ENCODE measurements at regions not wholly inside any gene's neighbourhood (a gene's known extent, or its start where the extent isn't known, plus 50 kb on each side); places are given as distances from the start of the nearest gene placed in this dataset.

DNA sequence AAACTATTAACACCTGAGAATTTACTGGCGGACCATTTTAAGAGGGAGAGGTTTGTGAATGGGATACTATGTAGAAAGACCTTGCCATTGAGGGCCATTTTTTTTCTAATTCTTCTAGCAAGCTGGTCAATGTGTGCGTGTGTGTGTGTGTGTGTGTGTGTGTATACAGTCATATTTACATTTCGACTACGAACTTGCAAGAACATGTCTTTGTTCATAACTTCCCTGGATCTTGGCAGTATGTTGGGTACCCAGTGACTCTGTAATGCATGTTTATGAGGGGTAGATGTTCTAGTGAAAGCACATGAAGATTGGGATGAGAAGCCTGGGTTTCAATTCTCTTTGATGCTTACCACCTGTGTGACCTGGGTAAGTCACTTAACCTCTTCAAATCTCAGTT, 133.6 kb downstream of the UBE2E3 start:
- no peak for DNase-seq (ENCODE audit: low read depth)

DNA sequence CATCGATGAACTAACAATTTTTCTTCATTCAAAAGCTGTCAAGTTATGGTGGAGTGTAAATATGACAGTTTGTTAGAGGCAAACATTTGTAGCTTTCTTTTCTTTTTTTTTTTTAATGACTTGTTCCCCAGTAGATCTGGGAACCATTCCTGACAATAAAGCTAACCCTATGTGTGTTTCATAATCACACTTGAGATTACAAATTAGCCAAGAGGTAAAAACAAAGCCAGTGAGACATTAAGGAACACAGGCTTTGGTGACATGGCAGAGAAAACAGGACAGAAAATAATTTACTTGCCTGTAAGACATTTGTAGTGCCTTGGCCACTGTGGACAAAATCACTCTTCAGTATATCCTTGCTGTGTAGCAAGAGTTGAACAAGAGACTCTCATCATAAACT, 135.9 kb downstream of the UBE2E3 start:
- DNase-seq (ENCODE audit: low read depth) = no peak

DNA sequence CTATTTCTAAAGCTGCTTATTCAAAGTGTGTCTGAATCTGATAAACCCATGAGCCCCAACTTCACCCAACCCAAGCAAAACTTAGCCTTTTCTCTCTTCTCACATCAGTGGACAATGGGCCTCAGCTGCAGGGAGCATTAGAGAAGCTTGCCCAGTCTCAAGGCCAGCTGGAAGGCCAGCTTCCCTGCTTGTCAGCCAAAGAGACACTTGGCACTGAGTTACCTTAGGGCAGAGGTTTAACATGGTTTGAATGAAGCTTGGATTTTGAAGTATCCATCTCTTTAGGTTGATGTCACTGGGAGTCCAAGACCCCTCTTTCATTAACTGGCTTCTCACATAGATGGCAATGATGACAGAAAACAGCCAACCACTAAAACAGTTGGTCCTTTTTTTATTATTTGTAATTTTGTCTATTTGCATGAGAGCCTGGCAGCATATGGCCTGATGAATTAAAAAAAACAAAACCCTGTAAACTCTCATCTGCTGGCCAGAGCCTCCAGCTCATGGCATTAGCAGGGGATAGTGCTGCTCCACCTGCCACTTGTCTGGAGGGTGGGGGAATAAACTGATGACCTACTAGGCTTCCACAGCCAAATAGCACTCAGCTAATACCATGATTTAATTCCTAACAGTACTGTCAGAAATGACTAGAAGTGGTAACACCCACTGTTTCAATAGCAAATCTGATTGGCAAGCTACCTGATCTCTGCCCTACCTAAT, 137.0 kb downstream of the UBE2E3 start:
- DNase-seq (ENCODE audit: low read depth) = no peak

DNA sequence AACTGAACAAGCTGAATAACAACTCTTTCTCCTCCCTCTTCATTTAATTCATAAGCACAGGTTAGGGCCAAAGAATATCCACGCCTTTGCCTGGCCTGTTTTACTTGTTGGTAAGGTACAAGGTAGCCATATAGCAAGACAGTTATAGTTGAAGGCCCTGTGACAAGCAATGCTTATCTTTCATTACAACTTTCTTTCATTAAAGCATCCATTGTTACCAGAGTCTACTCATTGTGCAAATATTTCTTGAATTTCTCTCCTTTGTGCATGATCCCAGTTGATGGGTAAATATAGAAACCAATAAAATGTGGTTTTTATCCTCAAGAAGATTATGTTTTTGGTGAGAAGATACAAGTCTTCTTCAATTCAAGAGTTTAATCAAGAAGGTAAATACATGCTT, 140.2 kb downstream of the UBE2E3 start:
- DNase-seq (ENCODE audit: low read depth) = no peak

DNA sequence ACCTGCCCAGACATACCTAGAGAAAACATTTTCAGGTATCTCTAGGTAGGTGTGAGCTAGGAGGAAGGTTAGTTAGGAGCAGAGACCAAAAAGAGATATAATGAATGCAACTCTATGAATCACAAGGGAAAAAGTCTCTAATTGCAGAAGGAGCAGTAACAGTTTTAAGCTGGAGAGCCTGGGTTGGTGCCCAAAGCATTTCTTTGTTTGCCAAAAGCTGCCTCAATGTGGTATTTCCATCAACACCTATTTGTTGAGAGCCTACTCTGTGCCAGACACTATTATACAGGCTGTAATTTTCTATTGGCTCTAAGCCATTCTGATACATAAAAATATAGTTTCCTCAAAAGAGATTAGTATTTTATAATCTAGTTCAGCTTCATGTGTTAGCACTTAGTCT, 141.6 kb downstream of the UBE2E3 start:
- no peak for DNase-seq (ENCODE audit: low read depth)

DNA sequence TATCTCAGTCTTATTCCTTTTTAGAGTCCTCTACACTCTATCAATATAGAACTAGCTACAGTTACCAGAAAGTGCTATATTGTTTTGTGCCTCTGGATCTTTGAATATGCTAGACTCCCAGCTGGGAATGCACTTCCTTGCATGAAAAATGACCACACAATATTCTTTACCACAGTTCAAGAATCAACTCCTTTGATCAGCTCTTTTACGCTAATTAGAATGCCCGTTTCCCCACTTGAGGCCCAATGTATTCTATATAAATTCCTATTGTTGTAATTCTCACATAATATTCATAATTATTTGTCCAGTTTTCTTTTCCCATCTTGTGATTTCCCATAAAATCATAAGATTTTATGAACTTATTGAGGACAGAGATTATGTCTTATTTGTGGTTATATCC, 142.2 kb downstream of the UBE2E3 start:
- DNase-seq (ENCODE audit: low read depth) = no peak

DNA sequence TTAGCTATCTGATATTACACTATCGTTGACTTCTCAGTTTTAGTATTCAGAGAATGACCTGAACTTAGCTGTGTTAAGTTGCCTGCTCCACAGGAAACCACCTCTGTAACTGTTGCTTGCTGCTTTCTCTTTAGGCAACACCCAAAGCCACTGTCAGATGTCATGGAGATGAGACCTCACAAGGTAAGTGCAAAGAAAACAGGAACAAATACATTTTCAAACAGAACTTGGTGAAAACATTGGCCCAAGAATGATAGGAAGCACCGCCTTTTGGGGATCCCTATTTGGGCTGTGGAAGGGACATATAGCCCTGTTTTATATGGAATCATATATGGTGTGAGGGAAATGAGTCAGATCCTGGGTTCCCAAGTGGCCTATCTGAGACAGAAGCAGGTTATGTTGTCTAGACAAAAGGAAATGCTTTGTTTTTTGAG, 143.4 kb downstream of the UBE2E3 start:
- DNase-seq (ENCODE audit: low read depth) = no peak

DNA sequence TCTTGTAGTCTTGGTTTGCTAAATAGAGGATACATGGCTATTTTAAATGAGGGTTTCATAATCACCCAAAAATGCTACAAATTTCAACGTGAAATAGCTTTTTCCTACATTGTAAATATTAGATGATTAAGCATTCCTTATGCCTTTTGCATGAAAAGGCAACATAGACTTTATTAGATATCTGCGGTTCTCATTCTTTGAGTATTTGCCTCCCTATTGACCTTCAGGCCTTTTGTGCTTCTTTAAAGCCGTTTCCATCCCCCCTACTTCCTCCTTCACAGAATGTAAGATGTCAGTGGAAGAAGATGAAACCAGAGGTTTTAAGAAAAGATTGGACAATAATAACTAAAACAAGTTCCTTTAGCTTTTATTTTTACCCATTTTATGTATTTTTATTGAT, 144.1 kb downstream of the UBE2E3 start:
- no peak for DNase-seq (ENCODE audit: low read depth)

DNA sequence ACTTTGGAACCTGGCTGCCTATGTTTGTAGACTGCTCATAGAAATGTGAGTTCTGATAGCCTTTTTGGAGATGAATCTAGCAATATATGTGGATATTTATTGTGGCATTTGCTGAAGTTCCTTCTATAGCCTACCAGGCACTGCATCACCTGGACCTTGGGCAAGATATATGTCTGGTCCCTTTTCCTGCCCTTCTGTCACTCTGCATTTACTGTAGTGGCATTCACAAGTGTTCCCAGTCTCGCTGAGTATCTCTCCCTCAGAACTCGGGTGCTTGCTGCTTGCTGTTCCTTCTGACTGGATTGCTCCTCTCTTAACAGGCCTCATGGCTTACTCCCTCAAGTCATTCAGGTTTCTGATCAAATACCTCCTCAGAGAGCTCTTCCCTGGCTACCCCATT, 145.0 kb downstream of the UBE2E3 start:
- no peak for DNase-seq (ENCODE audit: low read depth)

DNA sequence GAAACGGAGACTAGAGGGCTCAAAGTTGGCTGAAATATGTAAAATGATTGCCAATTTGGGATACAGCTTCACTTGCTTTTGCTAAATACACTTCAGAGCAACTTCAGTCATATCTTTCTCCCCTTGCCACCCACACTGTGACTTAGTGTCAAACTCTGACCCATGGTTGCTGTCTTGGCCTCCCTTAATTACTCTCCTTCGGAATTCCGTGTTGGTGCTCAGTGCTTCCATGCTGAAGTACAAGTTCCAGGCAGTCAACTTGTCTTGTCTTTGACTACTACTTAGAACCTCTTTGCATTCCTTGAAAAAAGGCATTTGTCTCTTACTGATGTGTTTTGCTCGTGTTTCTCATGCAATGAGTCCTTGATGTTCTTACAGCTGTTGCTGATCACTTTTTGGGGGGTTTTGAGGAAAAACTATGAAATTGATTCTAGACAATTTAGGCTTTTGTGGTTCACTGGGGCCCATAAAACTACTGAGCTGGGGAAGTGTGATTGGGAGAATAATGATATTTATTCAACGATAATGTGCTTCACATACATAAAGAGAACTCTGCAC, 146.0 kb downstream of the UBE2E3 start:
- no peak for DNase-seq (ENCODE audit: low read depth)

DNA sequence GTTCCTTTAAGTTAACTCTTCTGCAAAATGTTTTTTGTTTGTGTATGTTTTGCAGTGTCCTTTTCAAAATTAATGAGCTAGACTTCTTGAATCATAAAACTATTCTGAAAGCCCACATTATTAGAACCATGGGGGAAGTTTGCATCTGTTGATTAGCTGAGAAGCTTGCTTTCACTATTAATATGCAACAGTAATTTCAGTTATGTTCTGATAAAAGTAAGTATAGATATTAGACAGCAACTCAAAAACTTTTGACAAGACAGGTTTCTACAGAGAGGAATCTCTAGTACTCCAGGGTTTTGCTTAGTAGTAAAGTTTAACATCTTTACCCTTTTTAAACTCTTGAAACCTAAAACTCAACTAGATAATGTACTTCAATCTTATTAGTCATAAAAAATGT, 147.8 kb downstream of the UBE2E3 start:
- DNase-seq (ENCODE audit: low read depth) = no peak

DNA sequence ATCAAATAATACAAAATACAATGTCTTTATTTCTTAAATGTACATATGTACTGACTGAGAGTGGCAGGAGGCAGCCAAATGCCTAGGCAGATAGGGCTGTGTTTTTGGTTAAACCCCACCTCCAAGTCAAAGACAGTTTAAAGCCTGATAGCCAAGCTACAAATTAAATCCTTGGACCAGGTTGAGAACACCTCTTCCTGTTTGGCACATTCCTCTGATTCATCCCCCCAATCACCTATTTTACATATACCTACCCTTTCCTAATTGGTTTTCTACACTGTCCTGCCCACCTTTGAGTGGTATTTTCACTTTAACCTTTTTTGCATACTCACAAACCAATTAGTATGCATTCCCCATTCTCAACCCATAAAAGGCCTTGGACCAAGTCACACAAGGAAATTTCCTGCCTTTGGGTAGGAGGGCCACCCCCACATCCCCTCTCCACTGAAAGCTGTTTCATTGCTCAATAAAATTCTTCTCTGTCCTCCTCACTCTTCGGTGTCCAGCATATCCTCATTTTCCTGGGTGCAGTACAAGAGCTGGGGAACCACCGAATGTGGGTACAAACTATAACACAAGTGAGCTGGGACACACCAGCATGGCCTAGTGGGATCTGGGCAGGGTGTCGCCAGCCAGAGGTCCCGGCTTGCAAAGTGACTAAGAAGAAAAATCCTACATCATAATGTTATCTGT, 149.1 kb downstream of the UBE2E3 start:
- no peak for DNase-seq (ENCODE audit: low read depth)

DNA sequence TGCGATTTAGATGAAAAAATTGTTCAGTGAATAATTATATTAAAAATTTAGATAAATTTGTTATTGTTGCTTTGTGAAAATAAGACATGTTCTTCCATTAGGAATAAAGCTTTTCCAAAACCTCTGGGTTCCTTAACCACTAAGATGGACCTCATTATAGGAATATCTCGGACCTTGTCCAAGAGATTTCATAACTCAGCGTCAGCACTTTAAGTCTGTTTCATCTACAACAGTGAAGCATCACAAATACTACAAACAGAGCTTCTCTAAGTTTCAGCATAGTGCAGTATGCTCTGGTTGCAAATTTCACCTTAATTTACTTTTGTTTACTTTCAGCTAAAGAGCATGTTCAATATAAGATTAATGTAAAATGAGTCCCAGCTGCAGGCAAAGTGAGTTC, 150.3 kb downstream of the UBE2E3 start:
- DNase-seq (ENCODE audit: low read depth) = no peak

DNA sequence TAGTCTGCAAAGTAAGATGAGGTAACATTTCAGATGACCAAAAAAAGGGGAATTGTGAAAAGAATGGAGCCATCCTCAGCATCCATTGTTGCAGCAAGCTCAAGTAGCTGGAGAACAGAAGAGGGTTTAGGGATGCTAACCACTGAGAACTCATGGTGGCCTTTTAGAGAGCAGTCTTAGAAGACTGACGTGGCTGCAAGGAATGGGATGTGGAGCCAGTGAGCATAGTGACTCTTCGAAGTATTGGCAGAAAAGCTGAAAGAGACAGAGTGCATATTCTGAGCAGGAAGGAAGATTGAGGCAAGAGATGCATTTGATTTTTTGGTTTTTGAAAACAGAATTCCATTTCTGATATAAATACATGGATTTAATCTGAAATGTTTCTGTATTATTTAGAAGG, 151.2 kb downstream of the UBE2E3 start:
- DNase-seq (ENCODE audit: low read depth) = no peak

DNA sequence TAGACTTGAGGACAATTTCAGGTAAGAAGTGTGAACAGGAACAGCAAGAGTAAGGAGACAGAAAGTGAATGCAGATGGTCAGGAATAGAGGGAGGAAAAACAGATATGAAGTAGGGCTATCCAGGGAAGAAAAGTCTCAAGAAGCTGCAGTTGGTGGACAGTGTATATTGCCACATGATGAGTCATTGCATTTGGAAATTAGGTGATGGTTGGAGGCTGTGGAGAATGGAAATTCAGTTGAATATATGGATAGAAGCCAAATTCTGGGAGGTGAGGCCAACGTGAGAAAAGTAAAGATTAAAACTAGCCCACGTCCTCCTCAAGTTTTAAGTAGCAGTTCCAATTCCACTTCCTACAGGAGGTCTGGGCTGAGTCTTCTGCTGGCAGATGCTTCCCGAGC, 158.4 kb downstream of the UBE2E3 start:
- DNase-seq (ENCODE audit: low read depth) = peak; percentile 4

DNA sequence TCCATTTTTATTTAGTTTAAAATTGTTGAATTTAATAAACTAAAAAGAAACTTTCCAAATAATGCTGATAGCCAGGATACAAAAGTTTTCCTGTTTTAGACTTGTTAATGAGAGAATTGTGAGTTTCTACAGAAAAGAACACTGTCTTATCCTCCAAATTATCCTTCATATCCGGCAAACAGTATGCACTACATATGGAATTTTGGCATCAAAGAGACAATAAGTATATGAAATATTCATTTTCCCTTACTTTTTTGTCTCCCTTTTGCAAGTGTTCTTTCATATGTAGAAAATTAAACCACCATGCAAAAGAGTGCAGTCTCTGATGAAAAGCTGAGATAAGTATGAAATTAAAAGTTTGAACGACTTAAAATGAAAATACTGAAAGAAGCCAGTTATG, 159.4 kb downstream of the UBE2E3 start:
- no peak for DNase-seq (ENCODE audit: low read depth)

DNA sequence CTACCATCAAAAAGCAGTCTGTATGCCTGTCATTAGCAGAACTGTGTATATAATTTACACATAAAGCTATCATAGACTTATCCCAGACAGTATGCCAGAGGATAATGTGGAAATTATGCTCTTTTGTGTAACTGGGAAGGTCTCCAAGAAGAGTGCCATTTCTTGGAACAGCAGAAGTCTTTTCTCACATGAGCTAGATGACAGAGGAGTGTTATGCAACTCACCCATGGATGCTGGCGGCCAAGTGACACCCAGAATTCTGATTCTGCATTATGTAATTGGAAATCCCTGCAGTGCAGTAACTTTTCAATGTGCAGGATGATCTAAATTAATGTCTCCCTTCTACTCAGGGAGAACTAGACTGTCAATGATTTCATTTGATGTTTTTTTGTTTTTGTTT, 160.0 kb downstream of the UBE2E3 start:
- DNase-seq (ENCODE audit: low read depth) = no peak

DNA sequence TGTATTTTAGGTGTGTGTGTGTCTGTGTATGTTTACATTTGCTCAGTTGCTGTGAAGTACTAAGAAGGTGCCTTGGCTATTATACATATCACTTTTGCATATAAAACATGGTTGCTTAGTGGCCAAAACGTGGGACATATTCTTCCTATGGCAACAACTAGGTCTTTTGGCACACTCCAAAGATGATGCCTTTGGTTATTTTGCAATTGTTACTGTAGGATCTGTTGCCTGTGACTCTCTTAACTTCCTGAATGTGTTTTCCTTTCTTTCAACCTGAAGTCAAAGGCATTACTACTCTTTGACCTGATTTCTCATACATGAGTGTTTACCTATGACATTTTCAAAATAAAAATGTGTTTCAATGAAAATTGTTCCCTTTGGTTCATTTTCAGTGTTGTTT, 160.5 kb downstream of the UBE2E3 start:
- DNase-seq (ENCODE audit: low read depth) = no peak

DNA sequence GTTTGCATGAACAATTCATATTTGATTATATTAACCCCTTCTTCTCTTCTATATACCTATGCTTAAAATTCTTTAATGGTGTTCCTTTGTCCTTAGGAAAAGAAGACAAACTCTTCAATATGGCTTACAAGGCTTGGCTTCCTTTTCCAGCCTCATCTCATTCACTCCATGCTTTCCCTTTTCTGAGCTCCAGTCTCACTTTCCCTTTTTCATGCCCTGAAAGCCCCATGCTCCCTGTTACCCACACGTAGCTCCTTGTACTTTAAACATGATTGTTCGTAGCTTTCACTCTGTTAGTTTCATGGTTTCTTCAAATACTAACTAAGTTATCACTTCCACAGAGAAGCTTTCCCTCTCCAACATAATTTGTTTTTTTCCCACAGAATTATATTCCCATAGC, 161.3 kb downstream of the UBE2E3 start:
- no peak for DNase-seq (ENCODE audit: low read depth)

DNA sequence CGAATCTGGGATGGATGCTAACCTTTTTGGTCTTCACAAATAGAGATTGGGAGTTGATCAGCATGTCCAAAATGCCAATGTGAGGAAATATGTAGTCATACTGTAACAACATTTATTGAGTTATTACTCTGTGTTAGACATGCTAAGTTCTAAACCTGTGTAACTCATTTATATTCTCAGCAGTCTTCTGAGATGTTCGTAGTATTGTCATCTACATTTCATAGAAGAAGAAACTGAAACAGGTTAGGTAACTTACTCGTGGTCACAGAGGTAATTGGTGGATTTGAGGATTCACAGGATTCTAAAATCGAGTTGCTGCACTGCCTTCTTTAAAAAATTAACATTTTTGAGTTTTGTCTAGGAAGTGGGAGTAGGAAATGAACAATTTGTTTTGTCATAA, 162.1 kb downstream of the UBE2E3 start:
- no peak for DNase-seq (ENCODE audit: low read depth)

DNA sequence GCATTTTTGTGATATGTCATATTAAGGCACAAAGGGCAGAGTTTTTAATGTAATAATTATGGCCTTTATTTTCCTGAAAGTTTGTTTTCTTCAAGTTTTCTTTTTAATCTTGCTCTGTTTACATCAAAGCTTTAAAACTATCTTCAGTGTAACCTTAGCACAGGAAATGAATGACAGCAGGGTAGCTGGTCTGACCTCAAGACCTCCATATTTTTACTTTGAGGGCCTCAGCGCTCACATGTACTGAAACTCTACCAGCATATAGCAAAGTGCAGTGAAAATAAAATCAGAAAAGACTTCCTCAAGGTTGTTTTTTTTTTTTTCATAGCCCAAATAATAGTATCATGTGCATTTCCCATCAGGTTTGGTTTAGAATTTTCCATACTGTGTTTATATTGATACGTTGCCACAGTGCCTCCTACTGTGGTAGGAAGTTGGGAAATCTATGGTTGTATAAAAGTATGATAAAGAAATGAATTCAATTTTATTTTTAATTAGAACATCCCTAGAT, 163.4 kb downstream of the UBE2E3 start:
- no peak for DNase-seq (ENCODE audit: low read depth)

DNA sequence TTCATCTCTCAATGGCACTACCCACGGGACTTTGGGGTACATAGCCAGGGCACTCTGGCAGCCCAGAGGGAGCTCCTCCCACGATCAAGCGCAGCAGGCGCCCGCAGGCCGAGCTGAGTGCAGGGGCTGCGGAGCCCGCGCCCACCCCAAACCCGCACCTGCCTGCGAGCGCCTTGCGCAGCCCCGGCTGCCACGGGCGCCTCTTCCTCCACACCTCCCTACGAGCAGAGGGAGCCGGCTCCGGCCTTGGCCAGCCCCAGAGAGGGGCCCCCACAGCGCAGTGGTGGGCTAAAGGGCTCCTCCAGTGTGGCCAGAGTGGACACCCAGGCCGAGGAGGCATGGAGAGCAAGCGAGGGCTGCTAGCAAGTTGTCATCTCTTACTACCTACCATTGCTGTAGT, 165.2 kb downstream of the UBE2E3 start:
- DNase-seq (ENCODE audit: low read depth) = no peak

DNA sequence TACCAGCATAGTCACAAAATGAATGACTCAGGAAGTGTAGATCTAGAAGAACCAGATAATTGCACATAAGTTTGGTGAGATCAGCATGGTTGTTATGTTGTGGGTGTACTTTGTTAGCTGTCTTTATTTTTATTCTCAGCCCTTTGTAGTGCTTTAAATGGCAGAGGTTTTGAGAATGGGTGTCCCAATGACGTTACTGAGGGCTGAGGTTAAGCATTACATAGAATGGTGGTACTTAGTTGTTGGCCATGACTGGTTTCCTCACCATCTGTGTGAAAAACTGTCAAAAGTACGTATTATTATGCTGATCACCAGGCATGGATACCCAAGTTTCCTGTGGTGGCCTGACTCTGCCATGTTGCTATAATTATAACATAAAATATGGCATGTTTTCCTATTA, 165.8 kb downstream of the UBE2E3 start:
- DNase-seq (ENCODE audit: low read depth) = no peak

DNA sequence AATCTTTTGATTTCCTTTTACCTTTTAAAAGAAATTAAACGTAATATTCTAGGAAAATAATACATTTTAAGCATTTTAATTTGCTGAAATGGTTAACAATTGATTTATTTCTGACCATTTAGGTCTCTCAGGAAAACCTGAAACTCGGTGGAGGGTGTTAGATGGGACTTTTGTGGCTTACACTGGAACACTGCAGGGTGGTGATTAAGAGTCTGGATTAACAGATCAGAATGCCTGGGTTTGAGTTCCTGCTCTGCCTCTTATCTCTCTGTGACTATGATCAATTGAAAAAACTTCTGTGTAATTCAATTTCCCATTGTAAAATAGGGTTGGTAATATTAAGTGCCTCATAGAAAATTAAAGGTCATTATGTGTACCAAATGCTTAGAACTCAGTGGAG, 168.7 kb downstream of the UBE2E3 start:
- DNase-seq (ENCODE audit: low read depth) = no peak
